IgD-negative memory B cell (primary cell): ENCODE measurements at regions not wholly inside any gene's neighbourhood (a gene's known extent, or its start where the extent isn't known, plus 50 kb on each side); places are given as distances from the start of the nearest gene placed in this dataset.
A peak's percentile ranks its signal among the peaks of the same experiment; 100 is the strongest.

ENCODE experiments used
- H3K27ac Mint-ChIP-seq, 3 donors: one replicate each; pipeline ENCODE4 v1.8.0; 2020 to 2022; ENCODE audit warnings: mild to moderate bottlenecking in 3 of 3, mixed read lengths in 3 of 3, moderate library complexity in 1 of 3
- H3K27me3 Mint-ChIP-seq: one replicate; pipeline ENCODE4 v1.8.0; 2021; ENCODE audit warnings: mixed read lengths
- H3K36me3 Mint-ChIP-seq: one replicate; pipeline ENCODE4 v1.8.0; 2020; ENCODE audit warnings: mild to moderate bottlenecking, mixed read lengths
- H3K4me1 Mint-ChIP-seq, 3 donors: one replicate each; pipeline ENCODE4 v1.8.0; 2020 to 2022; ENCODE audit warnings: mixed read lengths in 3 of 3, mild to moderate bottlenecking in 1 of 3
- H3K4me3 Mint-ChIP-seq, 4 donors: one replicate each; pipeline ENCODE4 v1.8.0; 2020 to 2022; ENCODE audit warnings: mild to moderate bottlenecking in 4 of 4, mixed read lengths in 4 of 4, moderate library complexity in 3 of 4
- H3K9me3 Mint-ChIP-seq, 3 donors: one replicate each; pipeline ENCODE4 v1.8.0; 2020 to 2021; ENCODE audit warnings: mixed read lengths in 3 of 3, mild to moderate bottlenecking in 1 of 3

DNA sequence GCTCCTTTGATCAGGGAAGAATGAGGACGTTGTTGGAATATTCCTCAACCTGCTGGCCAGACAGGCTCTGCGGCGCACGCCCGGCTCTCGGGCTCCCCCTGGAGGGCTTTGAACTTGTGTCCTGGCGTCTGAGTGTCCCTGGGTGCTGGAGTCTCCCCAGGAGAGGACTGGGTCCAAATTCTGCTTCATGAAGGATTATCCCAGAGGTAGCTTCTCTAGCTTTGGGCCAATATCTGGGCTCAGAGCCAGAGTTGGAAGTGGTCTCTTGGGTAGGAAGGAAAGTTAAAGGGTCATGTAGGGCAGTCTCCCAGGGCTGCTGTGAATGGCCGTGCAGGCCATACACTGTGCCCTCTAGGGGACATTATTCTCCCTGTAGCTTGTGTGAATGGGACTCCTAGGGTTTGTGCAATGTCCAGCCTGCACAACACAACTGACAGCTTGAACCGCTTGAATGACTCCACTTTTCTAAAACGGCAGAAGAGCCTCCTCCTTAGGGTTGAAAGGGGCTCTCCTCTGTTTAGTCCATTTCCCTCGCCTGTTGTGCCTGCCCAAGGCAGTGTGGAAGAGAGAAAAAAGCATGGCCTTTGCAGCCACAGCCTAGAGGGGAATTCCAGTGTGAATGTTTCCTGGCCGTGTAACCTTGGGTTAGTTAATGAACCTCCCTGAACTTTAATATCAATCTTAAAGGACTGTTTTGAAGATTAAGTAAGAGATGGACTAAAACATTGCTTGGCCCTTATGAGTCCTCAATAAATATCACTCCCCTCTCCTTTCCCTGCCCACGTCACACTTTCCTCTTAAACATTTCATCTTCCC is 111.2 kb upstream of the THY1 start:
- H3K9me3 Mint-ChIP-seq = no peaks in the 10 kb centered on the region
- no peak overlapping the region for H3K27ac Mint-ChIP-seq
- H3K4me1 Mint-ChIP-seq = peaks cover 0 to 3% (median 2%) of the 10 kb centered on the region in 3 donors
- H3K36me3 Mint-ChIP-seq = peaks cover 3% of the 10 kb centered on the region
- peaks cover 20% of the 10 kb centered on the region for H3K27me3 Mint-ChIP-seq
- no peak overlapping the region for H3K4me3 Mint-ChIP-seq

DNA sequence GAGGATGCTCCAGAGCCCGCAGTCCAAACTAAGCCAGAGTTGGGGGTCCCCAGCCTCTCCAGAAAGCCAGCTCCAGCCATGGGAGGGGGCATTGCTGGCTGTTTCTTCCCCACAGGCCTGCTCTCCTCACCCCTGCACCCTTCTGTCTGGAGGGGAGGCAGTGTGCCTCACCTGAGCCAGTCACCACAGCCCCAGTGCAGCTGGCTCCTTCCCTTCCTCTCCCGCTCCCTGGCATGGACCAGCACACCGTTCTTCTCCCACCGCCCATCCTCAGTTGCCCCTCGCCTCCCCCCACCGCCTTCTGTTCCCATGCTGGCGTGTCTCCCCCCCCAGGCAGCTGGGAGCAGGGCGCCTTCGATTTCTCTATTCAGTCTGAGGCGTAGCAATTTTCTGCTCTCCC is 110.5 kb upstream of the THY1 start:
- Mint-ChIP-seq H3K4me1 (peaks cover 0 to 3% (median 2%) of the 10 kb centered on the region in 3 donors), H3K27me3 (peaks cover 20% of the 10 kb centered on the region), H3K27ac (no peak overlapping the region), H3K9me3 (no peaks in the 10 kb centered on the region), H3K36me3 (peaks cover 3% of the 10 kb centered on the region), H3K4me3 (no peak overlapping the region)

DNA sequence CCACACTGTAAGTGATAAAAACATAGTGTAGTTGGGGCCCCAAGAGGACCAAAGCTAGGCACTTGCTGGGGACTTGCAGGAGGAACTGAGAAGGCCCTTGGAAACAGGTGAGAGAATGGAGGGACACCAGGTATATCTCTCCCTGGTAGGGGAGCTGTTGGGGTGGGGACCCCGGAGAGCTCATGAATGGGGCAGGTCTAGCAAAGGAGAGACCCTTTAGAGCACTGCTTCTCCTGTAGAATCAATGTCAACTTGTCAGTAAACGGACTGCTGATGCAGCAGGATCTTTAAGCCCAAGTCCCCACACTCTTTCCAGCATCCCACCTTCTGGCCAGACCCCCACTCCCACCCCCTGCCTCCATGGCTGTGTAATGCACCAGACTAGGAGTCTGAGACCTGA is 109.6 kb upstream of the THY1 start:
- Mint-ChIP-seq H3K36me3 (peaks cover 3% of the 10 kb centered on the region), H3K4me1 (peaks cover 0 to 3% (median 2%) of the 10 kb centered on the region in 3 donors), H3K27ac (no peak overlapping the region), H3K27me3 (peaks cover 20% of the 10 kb centered on the region), H3K4me3 (no peak overlapping the region), H3K9me3 (no peaks in the 10 kb centered on the region)

DNA sequence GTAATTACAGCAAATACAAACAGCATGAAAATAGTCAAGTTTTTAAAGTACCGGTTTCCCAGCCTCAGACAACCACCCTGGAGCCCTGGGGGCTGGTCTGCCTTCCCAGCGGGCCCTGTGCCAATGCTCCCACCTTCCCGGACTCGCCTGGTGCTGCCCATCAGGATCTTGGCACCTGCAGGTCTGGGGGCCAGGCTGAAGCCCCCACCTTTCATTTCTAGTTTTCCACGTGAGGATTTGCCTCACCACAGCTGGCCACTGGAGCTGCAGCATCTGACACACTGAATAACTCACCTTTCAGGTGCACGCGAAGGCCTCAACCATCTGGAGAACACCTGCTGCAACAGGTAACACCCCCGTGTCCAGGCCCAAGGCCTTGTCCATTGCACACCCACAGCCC is 108.7 kb upstream of the THY1 start:
- Mint-ChIP-seq H3K9me3 (no peaks in the 10 kb centered on the region), H3K4me1 (peaks cover 0 to 3% (median 2%) of the 10 kb centered on the region in 3 donors), H3K4me3 (no peak overlapping the region), H3K27me3 (peaks cover 14% of the 10 kb centered on the region), H3K36me3 (peaks cover 3% of the 10 kb centered on the region), H3K27ac (no peak overlapping the region)

DNA sequence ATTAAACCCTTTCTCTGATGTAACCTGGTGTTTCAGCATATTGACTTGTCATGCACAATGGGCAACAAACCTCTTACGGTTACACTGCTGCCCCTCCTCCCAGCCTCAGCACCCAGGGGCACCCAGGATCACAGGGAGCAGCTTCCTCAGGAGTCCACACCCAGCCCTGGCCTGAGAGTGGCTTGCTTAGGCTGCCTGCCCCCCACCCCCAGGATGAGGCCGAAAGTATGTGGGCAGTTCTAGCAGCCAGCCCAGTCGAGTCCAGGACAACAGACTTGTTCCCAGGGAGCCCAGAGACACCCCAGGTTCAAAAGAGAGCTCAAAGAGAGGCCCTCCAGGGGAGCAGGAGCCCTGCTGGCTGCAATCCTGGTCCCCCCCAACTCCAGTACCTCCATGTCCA is 108.1 kb upstream of the THY1 start:
- Mint-ChIP-seq H3K4me3 (no peak overlapping the region), H3K27me3 (peaks cover 11% of the 10 kb centered on the region), H3K27ac (no peak overlapping the region), H3K9me3 (no peaks in the 10 kb centered on the region), H3K36me3 (peaks cover 3% of the 10 kb centered on the region), H3K4me1 (peaks cover 0 to 3% (median 2%) of the 10 kb centered on the region in 3 donors)

DNA sequence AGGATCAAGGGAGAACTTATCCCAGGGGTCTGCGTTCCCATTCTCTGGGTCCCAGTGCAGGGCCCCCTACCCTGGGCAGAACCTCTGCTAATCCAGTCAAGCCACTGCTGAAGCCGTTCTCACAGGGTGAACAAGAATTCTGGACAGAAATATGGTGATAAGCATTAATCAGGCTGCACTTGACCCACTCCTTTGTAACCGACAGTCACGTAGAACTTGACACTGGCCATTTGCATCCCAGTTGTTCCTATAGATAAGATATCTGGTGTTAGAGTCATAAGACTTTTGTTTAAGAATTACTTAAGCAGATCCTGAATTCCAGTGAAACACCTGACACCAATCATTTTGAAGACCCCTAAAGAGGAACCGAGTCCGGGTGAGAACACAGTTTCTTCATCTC is 107.5 kb upstream of the THY1 start:
- Mint-ChIP-seq H3K36me3 (peaks cover 3% of the 10 kb centered on the region), H3K4me1 (peaks cover 0 to 3% (median 2%) of the 10 kb centered on the region in 3 donors), H3K4me3 (no peak overlapping the region), H3K9me3 (no peaks in the 10 kb centered on the region), H3K27me3 (peaks cover 11% of the 10 kb centered on the region), H3K27ac (peak overlapping the region in 1 of 3 donors; percentile 53)

DNA sequence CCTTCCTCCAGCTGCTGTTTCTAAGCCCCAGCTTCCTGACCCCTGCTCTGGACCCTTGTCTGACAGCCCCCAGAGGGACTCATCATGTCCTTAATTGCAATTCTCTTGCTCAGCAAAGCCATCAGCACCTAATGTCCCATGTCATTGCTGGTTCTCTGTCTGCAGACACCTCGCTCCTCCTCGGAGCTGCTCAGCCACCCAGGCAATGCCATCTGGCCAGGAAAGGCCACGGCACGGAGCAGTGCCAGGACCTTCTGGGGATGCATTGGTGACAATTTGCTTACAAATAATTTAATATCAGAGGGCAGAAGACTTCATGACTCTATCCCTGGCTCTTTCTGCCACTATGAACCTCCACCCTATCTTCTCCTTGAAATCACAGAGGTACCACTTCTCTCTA is 107.0 kb upstream of the THY1 start:
- H3K27ac Mint-ChIP-seq = no peak overlapping the region
- H3K9me3 Mint-ChIP-seq = no peaks in the 10 kb centered on the region
- H3K36me3 Mint-ChIP-seq = peaks cover 3% of the 10 kb centered on the region
- H3K4me3 Mint-ChIP-seq = no peak overlapping the region
- peaks cover 11% of the 10 kb centered on the region for H3K27me3 Mint-ChIP-seq
- H3K4me1 Mint-ChIP-seq = peaks cover 0 to 4% (median 0%) of the 10 kb centered on the region in 3 donors

DNA sequence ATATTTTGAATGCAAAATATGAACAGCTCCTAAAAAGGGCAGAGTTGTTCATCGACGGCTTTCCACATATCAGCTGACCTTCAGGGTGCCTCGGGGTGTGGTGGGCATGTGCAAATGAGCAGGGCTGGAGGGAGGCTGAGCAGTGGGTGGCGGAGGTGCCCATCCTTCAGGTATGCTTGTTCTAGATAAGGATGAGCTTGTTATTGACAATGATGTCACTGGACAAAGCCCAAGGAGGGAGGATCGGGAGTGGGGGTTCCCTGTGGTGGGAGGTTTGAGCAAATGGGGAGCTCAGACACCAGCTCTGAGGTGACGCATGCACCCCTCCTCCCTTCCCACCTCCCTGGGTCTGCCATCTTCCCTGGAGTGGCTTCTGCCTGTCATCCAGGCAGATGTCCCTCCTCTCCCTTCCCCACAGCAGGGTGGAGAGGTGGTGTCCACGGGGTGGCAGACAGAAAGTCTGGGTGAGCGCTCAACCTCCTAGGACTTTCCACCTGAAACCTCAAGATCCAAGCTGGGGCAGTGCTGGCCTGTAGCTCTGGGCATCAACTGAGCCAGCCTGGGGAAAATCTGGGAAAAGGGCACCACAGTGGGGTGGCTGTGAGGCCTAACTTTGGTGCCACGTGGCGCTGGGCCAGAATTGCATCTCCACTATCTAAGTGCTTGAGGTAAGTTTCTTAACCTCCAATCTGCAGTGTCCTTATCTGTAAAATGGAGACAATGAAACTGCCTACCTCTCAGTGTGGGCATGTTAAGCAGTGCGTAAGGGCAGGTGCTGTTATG is 106.3 kb upstream of the THY1 start:
- Mint-ChIP-seq H3K27me3 (peaks cover 11% of the 10 kb centered on the region), H3K4me3 (no peak overlapping the region), H3K9me3 (no peaks in the 10 kb centered on the region), H3K36me3 (peaks cover 3% of the 10 kb centered on the region), H3K27ac (no peak overlapping the region), H3K4me1 (peaks cover 0 to 4% (median 0%) of the 10 kb centered on the region in 3 donors)

DNA sequence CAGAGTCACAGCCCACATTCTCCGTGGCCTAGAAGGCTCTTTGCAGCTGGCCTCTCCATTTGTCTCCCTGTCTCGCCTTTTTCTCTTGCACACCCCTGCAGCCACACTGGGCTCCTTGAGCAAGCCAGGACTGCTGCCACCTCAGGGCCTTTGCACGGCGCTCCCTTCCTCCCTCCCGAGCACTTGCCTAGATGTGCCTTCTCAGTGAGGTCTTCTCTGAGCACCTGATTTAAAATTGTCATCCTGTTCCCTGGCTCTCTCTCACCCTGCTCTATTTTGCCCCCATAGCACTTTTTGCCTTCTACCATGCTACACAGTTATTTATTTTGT is 102.9 kb upstream of the THY1 start:
- no peaks in the 10 kb centered on the region for H3K9me3 Mint-ChIP-seq
- no peak overlapping the region for H3K4me3 Mint-ChIP-seq
- H3K27me3 Mint-ChIP-seq = peaks cover 1% of the 10 kb centered on the region
- peaks cover 0 to 1% (median 1%) of the 10 kb centered on the region in 3 donors for H3K4me1 Mint-ChIP-seq
- H3K36me3 Mint-ChIP-seq = peaks cover 3% of the 10 kb centered on the region
- no peak overlapping the region for H3K27ac Mint-ChIP-seq

DNA sequence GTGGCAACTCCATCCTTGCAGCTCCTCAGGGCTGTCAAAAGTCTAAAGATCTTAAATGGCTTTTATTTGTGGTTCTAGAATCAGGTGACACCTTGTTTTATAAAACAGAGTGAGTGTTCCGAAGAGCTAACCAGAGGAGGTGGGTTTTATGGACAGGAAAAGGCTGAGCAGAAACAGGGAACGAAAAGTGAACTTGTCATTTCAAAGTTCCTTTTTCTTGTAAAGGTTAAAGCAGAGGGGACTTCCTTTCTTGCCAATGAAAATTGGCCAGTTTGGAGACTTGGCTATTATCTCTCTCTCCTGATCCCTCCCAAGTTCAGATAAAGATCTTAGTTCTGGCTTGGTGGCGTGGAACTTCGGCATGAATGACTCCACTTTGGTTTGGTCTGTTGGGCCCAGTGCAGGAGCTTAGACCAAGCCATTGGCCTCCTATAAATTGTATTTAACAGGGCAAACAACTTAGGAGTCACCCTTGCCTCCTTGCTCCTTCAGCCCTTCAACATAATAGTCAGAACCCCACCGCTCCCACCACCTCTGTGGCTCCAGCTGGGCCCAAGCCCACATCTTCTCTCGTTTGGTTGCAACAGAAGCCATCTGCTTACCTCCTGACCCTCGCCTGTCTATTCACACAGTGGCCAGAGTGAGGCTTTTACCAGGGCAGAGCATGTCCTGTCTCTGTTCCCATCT is 102.4 kb upstream of the THY1 start:
- no peak overlapping the region for H3K27ac Mint-ChIP-seq

DNA sequence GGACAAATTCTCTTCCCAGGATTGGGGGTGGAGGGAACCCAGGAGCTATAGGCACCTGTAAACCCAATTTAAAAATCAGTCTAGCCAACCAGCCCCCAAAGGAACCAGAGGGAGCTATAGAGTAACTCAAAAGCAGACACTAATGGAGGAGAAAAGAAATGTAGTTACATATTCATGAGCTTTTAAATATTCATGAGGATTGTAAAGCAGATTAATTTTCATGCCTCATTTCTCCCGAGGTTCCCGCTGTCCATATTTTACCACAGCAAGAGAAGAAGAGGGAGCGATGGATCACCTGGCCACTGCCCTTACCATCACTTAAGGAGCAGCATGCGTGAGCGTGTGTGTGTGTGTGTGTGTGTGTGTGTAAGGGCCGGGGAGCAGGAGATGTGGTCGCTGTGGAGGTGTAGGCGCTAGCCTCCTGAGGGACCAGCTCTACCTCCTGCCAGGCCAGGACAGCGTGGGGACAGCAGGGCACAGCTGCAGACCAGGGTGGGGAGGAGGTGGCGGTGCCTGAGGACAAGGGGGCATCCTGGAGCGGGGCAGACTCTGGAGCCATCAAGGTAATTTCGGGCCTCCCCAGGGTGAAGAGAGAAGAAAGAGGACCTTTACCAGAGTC is 100.7 kb upstream of the THY1 start:
- H3K4me3 Mint-ChIP-seq = no peak overlapping the region
- peaks cover 0 to 1% (median 1%) of the 10 kb centered on the region in 3 donors for H3K4me1 Mint-ChIP-seq
- no peaks in the 10 kb centered on the region for H3K9me3 Mint-ChIP-seq
- H3K36me3 Mint-ChIP-seq = no peaks in the 10 kb centered on the region
- peak overlapping the region in 1 of 3 donors; percentile 77 for H3K27ac Mint-ChIP-seq
- H3K27me3 Mint-ChIP-seq = peaks cover 1% of the 10 kb centered on the region

More for the DNA sequence above, 102.4 kb upstream of the THY1 start:
- Mint-ChIP-seq H3K27me3 (peaks cover 1% of the 10 kb centered on the region), H3K4me3 (no peak overlapping the region), H3K36me3 (peaks cover 3% of the 10 kb centered on the region), H3K4me1 (peaks cover 0 to 1% (median 1%) of the 10 kb centered on the region in 3 donors), H3K9me3 (no peaks in the 10 kb centered on the region)

DNA sequence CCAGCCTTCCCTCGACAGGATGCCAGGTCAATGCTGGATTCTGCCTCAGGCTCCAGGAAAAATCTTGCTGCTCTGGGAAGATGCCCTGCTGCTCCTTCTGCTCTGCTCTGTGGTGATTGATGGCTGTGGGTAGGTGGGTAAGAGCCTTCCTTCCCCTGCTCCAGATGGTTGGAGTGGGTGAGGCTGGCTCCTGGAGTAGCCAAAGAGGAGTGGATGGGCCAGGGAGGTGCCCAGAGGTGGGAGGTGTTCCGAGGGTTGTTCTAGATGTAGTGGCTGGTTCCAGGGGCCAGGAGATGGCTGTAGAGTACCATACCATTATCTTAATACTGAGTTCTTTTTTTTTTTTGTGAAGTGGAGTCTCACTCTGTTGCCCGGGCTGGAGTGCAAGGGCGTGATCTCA is 99.6 kb upstream of the THY1 start:
- H3K4me3 Mint-ChIP-seq = no peak overlapping the region
- no peaks in the 10 kb centered on the region for H3K36me3 Mint-ChIP-seq
- H3K27ac Mint-ChIP-seq = no peak overlapping the region
- peaks cover 0 to 1% (median 1%) of the 10 kb centered on the region in 3 donors for H3K4me1 Mint-ChIP-seq
- peaks cover 2% of the 10 kb centered on the region for H3K27me3 Mint-ChIP-seq
- no peaks in the 10 kb centered on the region for H3K9me3 Mint-ChIP-seq

DNA sequence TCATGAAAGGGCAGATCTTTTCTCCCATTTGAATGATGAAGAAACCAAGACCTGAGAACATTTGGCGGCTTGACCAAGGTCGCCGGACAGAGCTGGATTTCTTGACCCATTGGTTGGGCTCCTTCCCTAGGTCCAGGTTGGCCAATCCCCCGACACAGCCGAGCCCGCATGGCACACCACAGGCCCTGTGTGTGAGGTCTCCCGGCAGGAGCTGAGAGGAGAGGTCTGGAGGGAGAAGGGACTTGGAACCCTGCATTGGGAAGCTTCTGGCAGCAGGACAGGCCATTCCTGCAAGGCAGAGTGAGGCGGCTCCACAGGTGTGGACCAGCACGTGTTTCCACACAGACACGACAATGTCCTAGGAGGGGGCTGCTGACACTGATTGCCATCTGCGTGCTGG is 98.6 kb upstream of the THY1 start:
- Mint-ChIP-seq H3K27me3 (peaks cover 7% of the 10 kb centered on the region), H3K9me3 (peaks cover 0 to 1% (median 0%) of the 10 kb centered on the region in 3 donors), H3K4me1 (peaks cover 0 to 1% (median 1%) of the 10 kb centered on the region in 3 donors), H3K4me3 (no peak overlapping the region), H3K27ac (peak overlapping the region in 1 of 3 donors; percentile 85), H3K36me3 (no peaks in the 10 kb centered on the region)

DNA sequence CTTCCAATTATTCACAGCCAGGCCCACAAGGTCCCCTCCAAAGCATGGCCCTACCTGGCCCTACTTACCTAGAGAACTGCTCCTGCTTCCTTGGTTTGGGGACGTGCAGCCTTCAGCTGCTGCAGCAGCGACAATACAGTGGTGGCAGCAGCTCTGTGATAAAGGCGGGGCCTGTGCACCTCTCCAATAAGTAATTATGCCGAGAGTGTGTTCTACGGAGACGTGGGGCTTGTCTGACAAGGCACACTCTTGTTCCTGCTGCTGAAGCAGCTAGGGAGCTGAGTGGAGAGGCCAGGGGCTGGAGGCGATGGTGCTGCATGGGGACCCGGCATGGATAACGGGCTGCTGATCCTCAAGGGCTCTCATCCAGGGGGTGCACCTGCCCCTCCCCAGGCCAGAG is 98.0 kb upstream of the THY1 start:
- no peaks in the 10 kb centered on the region for H3K36me3 Mint-ChIP-seq
- H3K4me1 Mint-ChIP-seq = peaks cover 0 to 1% (median 1%) of the 10 kb centered on the region in 3 donors
- H3K9me3 Mint-ChIP-seq = peaks cover 0 to 1% (median 0%) of the 10 kb centered on the region in 3 donors
- H3K4me3 Mint-ChIP-seq = no peak overlapping the region
- peaks cover 10% of the 10 kb centered on the region for H3K27me3 Mint-ChIP-seq
- no peak overlapping the region for H3K27ac Mint-ChIP-seq

DNA sequence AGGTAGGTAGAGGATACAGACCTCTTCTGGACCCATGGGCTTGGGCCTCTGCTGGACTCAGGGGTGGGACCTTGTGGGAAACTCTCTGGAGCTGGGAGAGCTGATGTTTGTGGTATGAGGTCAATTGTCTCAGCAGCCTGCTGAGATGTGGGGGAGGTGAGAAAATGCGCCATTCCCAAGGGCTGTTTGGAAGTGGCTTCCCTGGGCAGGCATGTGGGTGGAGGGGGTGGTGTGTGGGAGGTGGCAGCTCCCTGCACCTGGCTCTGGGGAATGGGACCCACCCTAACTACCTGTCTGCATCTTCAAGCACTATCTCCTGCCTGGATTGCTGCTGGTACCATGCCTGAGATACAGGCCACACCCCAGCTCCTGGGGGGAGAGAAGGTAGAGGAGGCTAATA is 97.4 kb upstream of the THY1 start:
- peaks cover 0 to 1% (median 1%) of the 10 kb centered on the region in 3 donors for H3K4me1 Mint-ChIP-seq
- no peak overlapping the region for H3K27ac Mint-ChIP-seq
- peaks cover 0 to 1% (median 0%) of the 10 kb centered on the region in 3 donors for H3K9me3 Mint-ChIP-seq
- peaks cover 10% of the 10 kb centered on the region for H3K27me3 Mint-ChIP-seq
- no peaks in the 10 kb centered on the region for H3K36me3 Mint-ChIP-seq
- H3K4me3 Mint-ChIP-seq = no peak overlapping the region
